Right lobe of liver (tissue), 4 donors: ENCODE measurements at regions not wholly inside any gene's neighbourhood (a gene's known extent, or its start where the extent isn't known, plus 50 kb on each side); places are given as distances from the start of the nearest gene placed in this dataset.

Source experiments
- POLR2A ChIP-seq: fragments of 450-650 bp; IDR thresholded peaks from one replicate; pipeline ENCODE4 v1.6.1; 2017; ENCODE audit warnings: antibody characterized with exemption, mild to moderate bottlenecking
- TF ChIP-seq, protein P1 (sequence below), 4 donors: fragments of 200-600 bp in 3 of 4; fragments of 450-650 bp in 1 of 4; IDR thresholded peaks; one replicate each; pipeline versions ENCODE4 v1.5.1 to v1.8.0; 2016 to 2022; ENCODE audit warnings: antibody characterized with exemption in 4 of 4, mild to moderate bottlenecking in 2 of 4
- donor health status: DM: no; HTN: no; CAD: no.
- donor health status: DM: no; HTN: no; CAD: no.
- donor health status: DM: no; HTN: yes; CAD: no.

DNA sequence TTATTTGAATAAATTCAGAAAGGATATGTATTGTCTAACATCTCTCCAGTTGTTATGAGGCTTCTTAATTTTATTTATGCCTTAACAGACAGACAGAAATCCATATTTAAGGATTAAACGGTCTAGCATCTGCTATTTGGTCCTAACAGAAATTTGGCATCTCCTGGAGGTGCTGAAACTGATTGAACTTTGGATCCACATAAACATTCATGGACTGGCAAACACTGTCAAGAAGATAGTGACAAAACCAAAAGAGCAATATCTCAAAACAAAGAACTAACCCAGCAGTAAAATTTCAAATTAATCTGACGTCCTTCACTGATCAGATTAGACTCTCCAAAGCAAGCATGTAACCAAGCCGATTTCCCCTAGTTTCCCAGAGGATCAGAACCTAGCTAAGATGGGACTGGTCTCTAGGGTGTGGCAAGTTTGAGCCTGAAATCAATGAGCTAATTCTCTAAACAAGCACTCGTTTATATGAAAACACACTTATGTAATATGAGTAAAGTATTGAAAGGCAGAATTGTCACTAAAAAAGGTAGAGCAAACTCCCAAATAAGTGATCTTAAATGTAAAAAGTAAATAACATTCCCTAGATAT is 139.5 kb downstream of the NOL4 start:
- TF ChIP-seq, protein P1, sequence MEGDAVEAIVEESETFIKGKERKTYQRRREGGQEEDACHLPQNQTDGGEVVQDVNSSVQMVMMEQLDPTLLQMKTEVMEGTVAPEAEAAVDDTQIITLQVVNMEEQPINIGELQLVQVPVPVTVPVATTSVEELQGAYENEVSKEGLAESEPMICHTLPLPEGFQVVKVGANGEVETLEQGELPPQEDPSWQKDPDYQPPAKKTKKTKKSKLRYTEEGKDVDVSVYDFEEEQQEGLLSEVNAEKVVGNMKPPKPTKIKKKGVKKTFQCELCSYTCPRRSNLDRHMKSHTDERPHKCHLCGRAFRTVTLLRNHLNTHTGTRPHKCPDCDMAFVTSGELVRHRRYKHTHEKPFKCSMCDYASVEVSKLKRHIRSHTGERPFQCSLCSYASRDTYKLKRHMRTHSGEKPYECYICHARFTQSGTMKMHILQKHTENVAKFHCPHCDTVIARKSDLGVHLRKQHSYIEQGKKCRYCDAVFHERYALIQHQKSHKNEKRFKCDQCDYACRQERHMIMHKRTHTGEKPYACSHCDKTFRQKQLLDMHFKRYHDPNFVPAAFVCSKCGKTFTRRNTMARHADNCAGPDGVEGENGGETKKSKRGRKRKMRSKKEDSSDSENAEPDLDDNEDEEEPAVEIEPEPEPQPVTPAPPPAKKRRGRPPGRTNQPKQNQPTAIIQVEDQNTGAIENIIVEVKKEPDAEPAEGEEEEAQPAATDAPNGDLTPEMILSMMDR (IDR thresholded peaks at IDR 0.05): no peak
- TF ChIP-seq POLR2A: no peak
